Neural progenitor cell (in vitro differentiated cells): ENCODE measurements at regions not wholly inside any gene's neighbourhood (a gene's known extent, or its start where the extent isn't known, plus 50 kb on each side); places are given as distances from the start of the nearest gene placed in this dataset.

Source experiments
- DNase-seq: peaks from one replicate; pipeline ENCODE4 v3.0.0-alpha.2; 2016; ENCODE audit warnings: low spot score
- H2AFZ ChIP-seq: fragments of 200-600 bp; sonication (generic); replicated peaks from 2 replicates; pipeline ENCODE4 v1.6.1; 2016; ENCODE audit warnings: antibody characterized with exemption
- H3F3A ChIP-seq: fragments of 200-600 bp; sonication (generic); 2 replicates; pipeline ENCODE4 v1.6.1; 2016; ENCODE audit warnings: antibody characterized with exemption, low read depth
- H3K27ac ChIP-seq: fragments of 200-600 bp; sonication (generic); 2 replicates; pipeline ENCODE4 v1.5.1; 2016; ENCODE audit warnings: mild to moderate bottlenecking
- H3K27me3 ChIP-seq: fragments of 200-600 bp; sonication (generic); 2 replicates; pipeline ENCODE4 v1.6.1; 2016; ENCODE audit warnings: mild to moderate bottlenecking, moderate library complexity
- H3K36me3 ChIP-seq: fragments of 200-600 bp; sonication (generic); 2 replicates; pipeline ENCODE4 v1.5.1; 2016
- H3K4me1 ChIP-seq: fragments of 200-600 bp; sonication (generic); 2 replicates; pipeline ENCODE4 v1.6.1; 2016; ENCODE audit warnings: mixed run types
- H3K4me2 ChIP-seq: fragments of 200-600 bp; sonication (generic); 2 replicates; pipeline ENCODE4 v1.6.1; 2016
- H3K4me3 ChIP-seq: fragments of 200-600 bp; sonication (generic); 2 replicates; pipeline ENCODE4 v1.5.1; 2016
- H3K79me2 ChIP-seq: fragments of 200-600 bp; sonication (generic); 2 replicates; pipeline ENCODE4 v1.6.1; 2016; ENCODE audit warnings: low read depth
- H3K9ac ChIP-seq: fragments of 200-600 bp; sonication (generic); 2 replicates; pipeline ENCODE4 v1.6.1; 2016
- H3K9me3 ChIP-seq: fragments of 200-600 bp; sonication (generic); 2 replicates; pipeline ENCODE4 v1.5.1; 2016; ENCODE audit warnings: low read depth
- H4K20me1 ChIP-seq: fragments of 200-600 bp; sonication (generic); 2 replicates; pipeline ENCODE4 v1.6.1; 2016; ENCODE audit warnings: low read depth
- H3K27ac Mint-ChIP-seq: 3 replicates; pipeline ENCODE4 v1.8.0; 2021; ENCODE audit warnings: mixed read lengths
- H3K27me3 Mint-ChIP-seq: 2 replicates; pipeline ENCODE4 v1.8.0; 2022; ENCODE audit warnings: low read depth, mild to moderate bottlenecking, inconsistent platforms, moderate library complexity, mixed read lengths; ENCODE audit not compliant: insufficient read depth
- H3K36me3 Mint-ChIP-seq: 3 replicates; pipeline ENCODE4 v1.8.0; 2021; ENCODE audit warnings: mixed read lengths
- H3K4me1 Mint-ChIP-seq: 3 replicates; pipeline ENCODE4 v1.8.0; 2021; ENCODE audit warnings: mixed read lengths
- H3K4me3 Mint-ChIP-seq: 3 replicates; pipeline ENCODE4 v1.8.0; 2021; ENCODE audit warnings: mild to moderate bottlenecking, moderate library complexity, mixed read lengths
- H3K9me3 Mint-ChIP-seq: 3 replicates; pipeline ENCODE4 v1.8.0; 2020; ENCODE audit warnings: mixed read lengths
- CTCF ChIP-seq: fragments of 200-600 bp; sonication (generic); IDR thresholded peaks from 2 replicates; pipeline ENCODE4 v1.5.1; 2017; ENCODE audit warnings: antibody characterized with exemption, mild to moderate bottlenecking
- EZH2 ChIP-seq: fragments of 200-600 bp; sonication (generic); IDR thresholded peaks from 2 replicates; pipeline ENCODE4 v1.6.1; 2017; ENCODE audit warnings: antibody characterized with exemption, mild to moderate bottlenecking, moderate library complexity
- EZH2phosphoT487 ChIP-seq: fragments of 200-600 bp; sonication (generic); IDR thresholded peaks from 2 replicates; pipeline ENCODE4 v1.6.1; 2017; ENCODE audit warnings: antibody characterized with exemption

GRCh38 chr1:221053889-221054288, 174.6 kb downstream of the HLX start:
- Histone ChIP-seq H2AFZ (no peak overlapping the region), H3K4me2 (no peak overlapping the region), H3K4me3 (no peak overlapping the region), H3K9ac (no peak overlapping the region), H3K79me2 (no peaks in the 10 kb centered on the region), H3K36me3 (no peaks in the 10 kb centered on the region), H3K27ac (no peak overlapping the region), H4K20me1 (no peaks in the 10 kb centered on the region), H3K27me3 (no peaks in the 10 kb centered on the region), H3F3A (no peaks in the 10 kb centered on the region), H3K4me1 (no peaks in the 10 kb centered on the region), H3K9me3 (no peaks in the 10 kb centered on the region)
- Mint-ChIP-seq H3K27ac (no peak overlapping the region), H3K36me3 (no peaks in the 10 kb centered on the region), H3K27me3 (no peaks in the 10 kb centered on the region), H3K4me3 (no peak overlapping the region), H3K4me1 (no peaks in the 10 kb centered on the region), H3K9me3 (peaks cover 8% of the 10 kb centered on the region)
- TF ChIP-seq EZH2 (no peak), EZH2phosphoT487 (no peak), CTCF (no peak)
- DNase-seq, result no peak

DNA sequence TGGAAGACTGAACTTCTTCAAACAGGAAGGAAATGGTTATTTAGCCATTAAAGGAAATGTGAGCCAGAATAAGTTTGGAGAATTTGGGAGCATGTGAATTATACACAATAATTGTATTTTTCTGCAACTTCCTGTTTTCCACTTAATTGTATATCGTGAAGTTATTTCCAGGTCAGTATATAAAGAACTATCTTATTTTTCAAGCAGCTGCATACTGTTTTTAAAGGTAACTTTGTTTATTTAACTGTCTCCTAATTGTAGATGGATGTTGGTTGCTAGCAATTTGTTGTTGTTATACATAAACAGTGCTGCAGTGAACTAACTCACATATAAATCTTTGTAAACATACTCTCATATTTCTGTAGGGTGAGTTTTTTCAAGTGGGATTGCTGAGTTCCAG, 180.3 kb downstream of the HLX start:
- Histone ChIP-seq H3K9ac (no peak overlapping the region), H3K27me3 (no peaks in the 10 kb centered on the region), H3K27ac (no peak overlapping the region), H3K36me3 (no peaks in the 10 kb centered on the region), H3K4me2 (no peak overlapping the region), H4K20me1 (no peaks in the 10 kb centered on the region), H2AFZ (no peak overlapping the region), H3F3A (no peaks in the 10 kb centered on the region), H3K4me1 (no peaks in the 10 kb centered on the region), H3K79me2 (no peaks in the 10 kb centered on the region), H3K4me3 (no peak overlapping the region), H3K9me3 (peaks cover 8% of the 10 kb centered on the region)
- TF ChIP-seq CTCF (no peak), EZH2phosphoT487 (no peak), EZH2 (no peak)
- H3K4me1 Mint-ChIP-seq, result no peaks in the 10 kb centered on the region
- DNase-seq, result no peak
- no peaks in the 10 kb centered on the region for H3K9me3 Mint-ChIP-seq
- no peak overlapping the region for H3K4me3 Mint-ChIP-seq
- no peaks in the 10 kb centered on the region for H3K27me3 Mint-ChIP-seq
- H3K27ac Mint-ChIP-seq, result no peak overlapping the region
- H3K36me3 Mint-ChIP-seq, result no peaks in the 10 kb centered on the region

DNA sequence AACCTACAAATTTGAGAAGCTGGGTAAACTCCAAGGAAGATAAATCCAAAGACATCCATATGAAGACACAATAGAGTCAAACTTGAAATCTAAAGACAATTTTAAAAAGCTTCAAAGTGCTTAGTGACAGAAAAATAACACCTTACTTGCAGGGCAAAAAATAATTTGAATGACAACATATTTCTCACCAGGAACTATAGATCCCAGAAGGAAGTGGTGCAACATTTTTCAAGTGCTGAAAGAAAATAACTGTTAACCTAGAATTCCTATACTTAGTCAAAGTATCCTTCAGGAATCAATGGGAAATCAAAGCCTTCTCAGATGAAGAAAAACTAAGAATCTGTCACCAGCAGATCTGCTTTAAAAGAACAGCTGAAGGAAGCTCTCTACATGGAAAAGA, 184.4 kb downstream of the HLX start:
- no peaks in the 10 kb centered on the region for H3K79me2 ChIP-seq
- H3K27ac Mint-ChIP-seq, result no peak overlapping the region
- H3K27me3 ChIP-seq, result no peaks in the 10 kb centered on the region
- peaks cover 8% of the 10 kb centered on the region for H3K9me3 ChIP-seq
- no peak overlapping the region for H2AFZ ChIP-seq
- peaks cover 2% of the 10 kb centered on the region for H3K27me3 Mint-ChIP-seq
- no peaks in the 10 kb centered on the region for H3K36me3 ChIP-seq
- H3K9me3 Mint-ChIP-seq, result no peaks in the 10 kb centered on the region
- H3K4me3 ChIP-seq, result no peak overlapping the region
- TF ChIP-seq EZH2phosphoT487, result no peak
- no peak for TF ChIP-seq CTCF
- H3K27ac ChIP-seq, result no peak overlapping the region
- DNase-seq, result no peak
- no peaks in the 10 kb centered on the region for H3K4me1 Mint-ChIP-seq
- no peaks in the 10 kb centered on the region for H3F3A ChIP-seq
- no peak overlapping the region for H3K4me3 Mint-ChIP-seq
- H3K9ac ChIP-seq, result no peak overlapping the region
- no peak overlapping the region for H3K4me2 ChIP-seq
- no peaks in the 10 kb centered on the region for H4K20me1 ChIP-seq
- no peaks in the 10 kb centered on the region for H3K36me3 Mint-ChIP-seq
- H3K4me1 ChIP-seq, result no peaks in the 10 kb centered on the region
